GM12878 (cell line): ENCODE measurements at regions not wholly inside any gene's neighbourhood (a gene's known extent, or its start where the extent isn't known, plus 50 kb on each side); places are given as distances from the start of the nearest gene placed in this dataset.

ENCODE experiments used
- ATAC-seq: fragments of 200-7000 bp; cut with Tn5 transposase; 3 replicates; pipeline ENCODE4 v1.9.1; 2020; ENCODE audit warnings: mild to moderate bottlenecking, moderate library complexity
- BruUV-seq: library from RNA; stranded (reverse); fragments of 400-500 nt; replicated peaks from 2 replicates; lab custom pipeline; 2021; lab: Mats Ljungman, UMichigan
- CTCF ChIA-PET: fragments of 300-600 bp; sonication (Branson Sonifier 250); formaldehyde crosslinking; extraction: SDS; loops from one replicate; lab custom pipeline; 2021; ENCODE audit warnings: inconsistent platforms; lab: Yijun Ruan, JAX
- POLR2A ChIA-PET: fragments of 350-600 bp; formaldehyde crosslinking; extraction: SDS; loops from one replicate; lab custom pipeline; 2021; ENCODE audit warnings: inconsistent platforms; lab: Charles Lee
- RAD21 ChIA-PET: fragments of 300-600 bp; sonication (Branson Sonifier 250); formaldehyde crosslinking; loops from one replicate; lab custom pipeline; 2023; ENCODE audit warnings: antibody characterized with exemption; ENCODE audit not compliant: unreplicated experiment; lab: Charles Lee
- SMC1A ChIA-PET: fragments of 300-600 bp; sonication (Branson Sonifier 250); formaldehyde crosslinking; loops from one replicate; lab custom pipeline; 2023; ENCODE audit not compliant: unreplicated experiment, uncharacterized antibody; lab: Charles Lee
- DNase-seq: peaks from one replicate; pipeline ENCODE4 v3.0.0-alpha.2; 2011; ENCODE audit warnings: low read depth, low spot score
- FAIRE-seq: peaks from 3 replicates; lab custom pipeline; 2011; peaks lifted over from hg19 to GRCh38; lab: Jason Lieb, UNC
- H2AFZ ChIP-seq: 2 replicates; pipeline ENCODE4 v1.6.0; 2011; ENCODE audit warnings: low read depth, low read length, control low read depth; ENCODE audit not compliant: control insufficient read depth
- H3K27ac ChIP-seq: 2 replicates; pipeline ENCODE4 v1.5.1; 2011; ENCODE audit warnings: control low read depth; ENCODE audit not compliant: control insufficient read depth, insufficient read depth
- H3K27me3 ChIP-seq, 2 experiments: replicated peaks in 1 of 2; 2 replicates each; pipeline versions ENCODE4 v1.6.0 to v1.6.1; 2011; ENCODE audit warnings: low read length in 1 of 2; ENCODE audit not compliant: control insufficient read depth in 2 of 2, insufficient read depth in 2 of 2
- H3K36me3 ChIP-seq, 2 experiments: 2 replicates each; pipeline ENCODE4 v1.5.1; 2011; ENCODE audit warnings: low read length in 1 of 2; ENCODE audit not compliant: control insufficient read depth in 2 of 2, insufficient read depth in 2 of 2
- H3K4me1 ChIP-seq: 2 replicates; pipeline ENCODE4 v1.6.1; 2011; ENCODE audit warnings: mild to moderate bottlenecking, low read length, moderate library complexity, mixed read lengths; ENCODE audit not compliant: control insufficient read depth, insufficient read depth
- H3K4me2 ChIP-seq: 2 replicates; pipeline ENCODE4 v1.6.0; 2011; ENCODE audit warnings: control low read depth; ENCODE audit not compliant: control insufficient read depth, insufficient read depth
- H3K4me3 ChIP-seq: fragments of 200-600 bp; sonication (generic); 2 replicates; pipeline ENCODE4 v1.5.1; 2016
- H3K79me2 ChIP-seq: 2 replicates; pipeline ENCODE4 v1.6.0; 2011; ENCODE audit warnings: low read length; ENCODE audit not compliant: control insufficient read depth, insufficient read depth
- H3K9ac ChIP-seq: 2 replicates; pipeline ENCODE4 v1.8.0; 2011; ENCODE audit warnings: low read length, control low read depth, mixed read lengths; ENCODE audit not compliant: control insufficient read depth, insufficient read depth
- H3K9me3 ChIP-seq: replicated peaks from 3 replicates; pipeline ENCODE4 v1.5.1; 2011; ENCODE audit warnings: mild to moderate bottlenecking, low read length; ENCODE audit not compliant: control insufficient read depth, insufficient read depth
- H4K20me1 ChIP-seq: 2 replicates; pipeline ENCODE4 v1.6.0; 2011; ENCODE audit not compliant: control insufficient read depth, insufficient read depth
- ESRRA ChIP-seq: IDR thresholded peaks from 2 replicates; pipeline ENCODE4 v1.6.1; 2012; ENCODE audit warnings: mild to moderate bottlenecking, low read length, improper control_type of control experiment
- HDGF ChIP-seq: fragments of 450-650 bp; IDR thresholded peaks from 2 replicates; pipeline ENCODE4 v1.6.1; 2016; ENCODE audit warnings: antibody characterized with exemption
- NFYA ChIP-seq: IDR thresholded peaks from 2 replicates; pipeline ENCODE4 v1.6.1; 2011; ENCODE audit warnings: low read depth, mild to moderate bottlenecking, low read length, improper control_type of control experiment, borderline replicate concordance
- NR2C1 ChIP-seq: fragments of 450-650 bp; IDR thresholded peaks from 2 replicates; pipeline ENCODE4 v1.6.1; 2017; ENCODE audit warnings: antibody characterized with exemption, mild to moderate bottlenecking, moderate library complexity
- NR2C2 ChIP-seq: IDR thresholded peaks from 2 replicates; pipeline ENCODE4 v1.6.1; 2011; ENCODE audit warnings: borderline replicate concordance, low read depth; ENCODE audit not compliant: control insufficient read depth, insufficient read length
- RELA ChIP-seq: fragments of 450-650 bp; IDR thresholded peaks from 2 replicates; pipeline ENCODE4 v1.8.0; 2014; ENCODE audit warnings: borderline replicate concordance; ENCODE audit not compliant: partially characterized antibody
- RFX5 ChIP-seq: IDR thresholded peaks from 2 replicates; pipeline ENCODE4 v1.6.1; 2011; ENCODE audit warnings: low read depth, low read length, improper control_type of control experiment
- YY1 ChIP-seq: IDR thresholded peaks from 2 replicates; pipeline ENCODE4 v1.6.1; 2011; ENCODE audit warnings: low read depth, mild to moderate bottlenecking, low read length
- WGBS: methylation state at CpG from one replicate; pipeline ENCODE4 v1.1.6; 2016; ENCODE audit warnings: low lambda C conversion rate; ENCODE audit not compliant: insufficient replicate concordance, insufficient coverage; ENCODE audit errors: missing lambda C conversion rate; 5-methylcytosine and 5-hydroxymethylcytosine counted together
- in situ Hi-C: fragments of 300-500 bp; cut with MboI; formaldehyde crosslinking; loops from 9 replicates; pipeline ENCODE4 v1.14.3; 2018; ENCODE audit warnings: mixed read lengths
- intact Hi-C: fragments of 100-400 bp; cut with micrococcal nuclease; formaldehyde crosslinking; loops from one replicate; pipeline ENCODE4 v1.14.2; 2022; ENCODE audit not compliant: unreplicated experiment
- TF ChIP-seq, protein P1 (sequence below): IDR thresholded peaks from 2 replicates; pipeline ENCODE4 v1.6.1; 2012; ENCODE audit warnings: low read depth, low read length, improper control_type of control experiment

DNA sequence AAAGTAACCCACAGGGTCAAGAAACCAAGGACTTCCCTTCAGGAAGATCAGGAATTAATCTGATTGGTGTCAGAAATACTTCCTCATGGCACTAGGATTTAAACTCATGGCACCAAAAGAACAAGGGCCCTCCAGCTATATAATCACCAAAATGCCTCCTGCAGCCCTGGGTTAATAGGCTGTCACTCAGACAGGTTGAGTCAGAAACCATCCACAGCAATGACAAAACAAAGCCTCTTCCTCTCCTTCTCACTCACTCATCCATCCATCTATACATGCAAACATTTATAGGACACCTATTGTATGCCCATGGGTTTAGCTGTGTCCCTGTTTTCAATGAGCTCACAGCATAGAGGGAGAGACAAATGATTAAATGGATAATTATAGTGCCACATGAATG, 62.5 kb upstream of the SPOCK1 start:
- in situ Hi-C loops (no loop called here), intact Hi-C loops (no loop called here)
- DNase-seq, result no peak
- no peaks in the 10 kb centered on the region for H3K9me3 ChIP-seq
- no peak overlapping the region for H3K4me2 ChIP-seq
- ChIA-PET POLR2A (no interaction called here), RAD21 (no interaction called here), CTCF (no interaction called here), SMC1A (no interaction called here)
- no peak overlapping the region for H3K27ac ChIP-seq
- no TSS peak for BruUV-seq
- FAIRE-seq, result no peak
- H3K27me3 ChIP-seq, result peaks cover under 1 to 1% of the 10 kb centered on the region in 2 experiments; a peak in 3 of 4 replicates
- no peaks in the 10 kb centered on the region for H3K4me1 ChIP-seq
- H3K4me3 ChIP-seq, result no peak overlapping the region
- ATAC-seq, result no peak
- H4K20me1 ChIP-seq, result no peaks in the 10 kb centered on the region
- H3K79me2 ChIP-seq, result no peaks in the 10 kb centered on the region
- H3K36me3 ChIP-seq, result no peaks in the 10 kb centered on the region
- H3K9ac ChIP-seq, result no peak overlapping the region
- TF ChIP-seq NR2C2, result no peak
- TF ChIP-seq ESRRA, result no peak
- TF ChIP-seq NR2C1, result no peak
- H2AFZ ChIP-seq, result no peak overlapping the region

DNA sequence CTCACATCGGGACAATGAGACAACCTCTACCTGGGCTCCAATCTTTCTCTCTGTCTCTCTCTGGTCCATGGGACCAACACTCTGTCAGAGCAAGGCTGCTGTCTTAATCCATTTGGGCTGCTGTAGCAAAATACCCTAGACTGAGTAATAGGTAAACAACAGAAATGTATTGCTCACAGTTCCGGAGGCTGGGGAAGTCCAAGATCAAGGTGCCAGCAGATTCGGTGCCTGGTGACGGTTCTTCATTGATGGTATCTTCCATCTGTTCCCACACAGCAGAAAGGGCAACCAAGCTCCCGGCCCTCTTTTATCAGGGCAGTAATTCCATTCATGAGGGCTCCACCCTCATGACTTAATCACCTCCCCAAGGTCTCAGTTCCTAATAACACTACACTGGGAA, 61.3 kb upstream of the SPOCK1 start:
- ChIA-PET SMC1A (no interaction called here), CTCF (no interaction called here), RAD21 (no interaction called here), POLR2A (no interaction called here)
- Histone ChIP-seq H3K27me3 (peaks cover 0 to 1% of the 10 kb centered on the region in 2 experiments; a peak in 2 of 4 replicates), H3K27ac (no peak overlapping the region), H3K9me3 (no peaks in the 10 kb centered on the region), H2AFZ (no peak overlapping the region), H4K20me1 (no peaks in the 10 kb centered on the region), H3K9ac (no peak overlapping the region), H3K4me3 (no peak overlapping the region), H3K79me2 (no peaks in the 10 kb centered on the region), H3K4me2 (no peak overlapping the region), H3K4me1 (no peaks in the 10 kb centered on the region), H3K36me3 (no peaks in the 10 kb centered on the region)
- TF ChIP-seq RELA (no peak), NFYA (no peak), RFX5 (no peak), HDGF (no peak), YY1 (no peak)
- TF ChIP-seq, protein P1, sequence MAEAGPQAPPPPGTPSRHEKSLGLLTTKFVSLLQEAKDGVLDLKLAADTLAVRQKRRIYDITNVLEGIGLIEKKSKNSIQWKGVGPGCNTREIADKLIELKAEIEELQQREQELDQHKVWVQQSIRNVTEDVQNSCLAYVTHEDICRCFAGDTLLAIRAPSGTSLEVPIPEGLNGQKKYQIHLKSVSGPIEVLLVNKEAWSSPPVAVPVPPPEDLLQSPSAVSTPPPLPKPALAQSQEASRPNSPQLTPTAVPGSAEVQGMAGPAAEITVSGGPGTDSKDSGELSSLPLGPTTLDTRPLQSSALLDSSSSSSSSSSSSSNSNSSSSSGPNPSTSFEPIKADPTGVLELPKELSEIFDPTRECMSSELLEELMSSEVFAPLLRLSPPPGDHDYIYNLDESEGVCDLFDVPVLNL, result no peak
- FAIRE-seq (no peak), ATAC-seq (no peak), DNase-seq (no peak)
- 42% methylated on average over 5 of the region's 5 CpGs for WGBS
- intact Hi-C loops (no loop called here), in situ Hi-C loops (no loop called here)
- no TSS peak for BruUV-seq
